ENCODE measurements at regions not wholly inside any gene's neighbourhood (a gene's known extent, or its start where the extent isn't known, plus 50 kb on each side); places are given as distances from the start of the nearest gene placed in this dataset.
"Not testable (repeated sequence)": the region's sequence is repeated elsewhere in the genome, so short reads cannot be mapped to it uniquely, and the experiment has no call there.

DNA sequence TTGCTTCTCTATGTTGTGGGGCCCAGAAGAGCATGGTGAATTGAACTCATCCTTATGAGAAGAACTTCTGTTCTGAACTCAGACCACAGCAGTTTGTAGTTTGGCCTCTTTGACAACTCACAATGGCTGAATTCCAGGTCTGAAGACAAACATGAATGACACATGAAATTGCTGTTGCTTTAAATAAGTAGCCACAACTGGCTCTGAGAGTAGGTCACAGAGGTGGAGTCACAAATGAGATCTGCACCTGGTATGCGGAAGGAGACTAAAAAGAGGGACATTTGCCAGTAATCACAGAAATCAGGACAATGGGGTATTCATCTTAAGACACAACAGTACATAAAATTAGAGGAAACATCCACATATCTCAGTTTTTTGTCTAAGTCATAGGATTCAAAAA is 290.3 kb upstream of the MMADHC start:
- FAIRE-seq (no peak), DNase-seq (ENCODE audit: low spot score) (no peak)

DNA sequence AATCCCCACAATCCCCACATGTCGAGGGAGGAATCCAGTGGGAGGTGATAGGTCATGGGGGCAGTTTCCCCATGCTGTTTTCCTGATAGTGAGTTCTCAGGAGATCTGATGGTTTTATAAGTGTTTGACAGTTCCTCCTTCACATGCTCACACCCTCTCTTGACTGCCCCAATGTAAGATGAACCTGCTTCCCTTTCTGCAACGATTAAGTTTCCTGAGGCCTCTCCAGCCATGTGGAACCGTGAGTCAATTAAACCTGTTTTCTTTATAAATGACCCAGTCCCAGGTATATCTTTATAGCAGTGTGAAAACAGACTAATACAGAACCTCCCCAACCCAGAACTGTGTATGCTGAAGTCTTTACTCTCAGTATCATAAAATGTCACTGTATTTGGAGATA is 289.5 kb upstream of the MMADHC start:
- FAIRE-seq (no peak), DNase-seq (ENCODE audit: low spot score) (no peak)

DNA sequence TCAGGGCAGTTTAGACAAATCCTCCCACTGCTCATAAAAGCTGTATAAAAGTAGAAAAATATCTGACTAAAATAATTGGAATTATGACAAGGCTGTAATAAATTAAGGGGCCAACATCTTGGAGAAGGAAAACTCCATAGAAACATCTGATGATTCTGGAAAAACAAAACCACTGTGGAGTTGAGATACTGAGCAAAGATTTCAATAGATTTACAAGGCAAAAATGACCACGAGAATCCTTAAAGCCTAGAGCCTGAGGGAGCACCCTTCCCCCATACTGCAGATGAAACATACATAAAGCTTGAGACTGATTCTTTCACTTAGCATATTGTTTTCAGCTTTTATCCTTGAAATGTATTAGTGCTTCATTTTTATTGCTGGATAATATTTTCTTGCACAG is 286.4 kb upstream of the MMADHC start:
- no peak for DNase-seq (ENCODE audit: low spot score)

DNA sequence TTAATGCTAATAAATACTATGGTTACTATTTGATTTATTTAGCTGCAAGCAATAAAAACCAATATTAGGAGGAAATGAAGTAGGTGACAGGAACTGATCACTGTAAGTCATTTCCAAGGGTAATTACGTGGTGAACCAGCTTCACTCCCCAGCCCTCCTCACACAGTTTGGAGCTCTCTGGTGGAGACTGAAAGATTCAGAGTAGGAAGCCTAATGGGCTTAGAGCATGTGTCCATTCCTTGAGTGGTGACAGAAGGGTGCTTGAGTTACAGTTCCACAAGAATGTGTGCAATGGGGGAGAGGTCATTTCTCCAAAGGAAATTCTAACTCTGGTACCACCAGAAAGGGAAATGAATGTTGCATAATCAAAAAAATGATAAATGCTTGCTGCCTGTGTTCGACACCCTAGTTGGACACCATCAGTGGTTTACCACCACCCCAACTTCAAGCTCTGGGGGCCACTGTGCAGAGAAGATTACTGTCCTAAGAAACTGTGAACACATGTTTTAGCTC is 285.1 kb upstream of the MMADHC start:
- FAIRE-seq (no peak), DNase-seq (ENCODE audit: low spot score) (no peak)

More for the DNA sequence above, 286.4 kb upstream of the MMADHC start:
- no peak for FAIRE-seq

DNA sequence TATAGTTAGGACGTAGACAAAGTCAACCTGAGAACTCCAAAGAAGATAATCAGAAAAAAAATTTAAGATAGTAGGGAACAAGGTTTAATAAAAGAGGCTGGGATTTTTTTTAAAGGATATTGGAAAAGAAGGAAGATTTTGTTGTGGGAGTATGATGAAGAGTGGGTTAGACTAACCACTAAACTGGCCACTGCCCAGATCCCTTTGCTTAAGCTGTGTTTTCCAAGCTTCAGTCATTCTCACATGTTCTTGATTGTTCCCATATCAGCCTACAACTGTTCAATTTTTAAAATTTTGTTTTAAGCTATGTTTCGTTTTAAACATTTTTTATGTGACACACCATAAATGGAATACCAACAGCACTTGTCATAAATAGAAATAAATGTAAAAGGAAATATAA is 284.5 kb upstream of the MMADHC start:
- no peak for DNase-seq (ENCODE audit: low spot score)
- FAIRE-seq = no peak

DNA sequence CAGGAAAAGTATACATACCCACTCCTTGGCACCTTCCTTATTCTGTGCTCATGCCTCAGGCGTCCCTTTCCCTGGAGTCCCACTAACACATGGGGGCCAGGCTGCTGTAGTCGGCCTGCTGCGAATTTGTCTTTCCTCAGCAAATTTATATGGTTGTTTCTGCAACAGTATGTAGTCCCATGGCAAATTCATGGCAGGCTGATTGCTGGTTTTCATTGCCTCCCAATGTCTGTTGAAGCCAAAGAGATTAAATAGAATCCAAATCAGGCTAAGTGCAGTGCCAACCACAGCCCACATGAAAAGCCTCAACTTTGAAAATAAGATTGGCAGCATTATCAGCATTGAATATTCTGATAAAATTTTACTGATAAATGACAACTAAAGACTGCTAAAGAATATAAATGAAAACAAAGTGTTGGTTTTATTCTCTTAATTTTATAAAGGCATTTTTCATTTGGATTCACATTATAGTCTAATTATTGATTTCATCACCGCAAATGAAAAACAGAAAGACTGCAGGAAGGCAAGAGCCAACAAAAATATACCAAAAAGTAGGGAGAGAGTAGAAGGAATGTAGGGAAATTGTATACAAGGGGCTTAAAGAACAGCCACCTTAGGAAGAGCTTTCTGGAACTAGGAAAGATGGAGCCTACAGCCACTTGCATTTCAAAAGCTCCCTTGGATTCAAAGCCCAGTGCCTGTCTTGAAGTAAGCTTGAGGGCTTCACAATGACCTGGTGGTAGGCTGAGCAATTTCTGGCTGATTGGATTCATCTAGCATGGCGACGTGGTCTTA is 283.7 kb upstream of the MMADHC start:
- no peak for FAIRE-seq
- DNase-seq (ENCODE audit: low spot score) = no peak

DNA sequence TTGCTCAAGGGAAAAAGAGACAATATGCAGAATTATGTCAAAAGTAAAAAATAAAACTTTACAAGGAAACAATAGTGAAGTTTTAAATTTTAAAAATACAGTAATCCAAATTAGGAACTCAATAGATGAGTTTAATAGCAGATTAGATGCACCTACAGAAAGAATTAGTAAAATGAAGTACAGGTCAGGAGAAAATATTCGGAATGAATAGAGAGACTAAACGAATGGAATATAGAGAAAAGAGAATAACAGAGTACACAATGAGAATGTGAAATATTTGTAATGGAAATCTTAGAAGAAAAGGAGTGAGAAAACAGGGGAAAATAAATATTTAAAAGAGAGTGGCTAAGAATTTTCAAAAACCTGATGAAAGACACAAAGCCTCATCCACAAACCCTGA is 275.7 kb upstream of the MMADHC start:
- FAIRE-seq (no peak), DNase-seq (ENCODE audit: low spot score) (no peak)

DNA sequence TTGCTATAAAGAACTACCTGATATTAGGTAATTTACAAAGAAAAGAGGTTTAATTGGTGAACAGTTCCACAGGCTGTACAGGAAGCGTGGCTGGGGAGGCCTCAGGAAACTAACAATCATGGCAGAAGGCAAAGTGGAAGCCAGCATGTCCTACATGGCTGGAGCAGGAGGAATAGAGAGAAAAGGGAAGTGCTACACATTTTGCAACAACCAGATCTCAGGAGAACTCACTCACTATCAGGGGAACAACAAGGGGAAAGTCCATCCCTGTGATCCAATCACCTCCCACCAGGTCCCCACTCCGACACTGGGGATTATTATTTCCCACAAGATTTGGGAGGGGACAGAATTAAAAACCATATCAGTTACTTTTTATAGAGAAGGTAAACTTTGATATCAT is 273.5 kb upstream of the MMADHC start:
- no peak for FAIRE-seq
- DNase-seq (ENCODE audit: low spot score) = no peak

DNA sequence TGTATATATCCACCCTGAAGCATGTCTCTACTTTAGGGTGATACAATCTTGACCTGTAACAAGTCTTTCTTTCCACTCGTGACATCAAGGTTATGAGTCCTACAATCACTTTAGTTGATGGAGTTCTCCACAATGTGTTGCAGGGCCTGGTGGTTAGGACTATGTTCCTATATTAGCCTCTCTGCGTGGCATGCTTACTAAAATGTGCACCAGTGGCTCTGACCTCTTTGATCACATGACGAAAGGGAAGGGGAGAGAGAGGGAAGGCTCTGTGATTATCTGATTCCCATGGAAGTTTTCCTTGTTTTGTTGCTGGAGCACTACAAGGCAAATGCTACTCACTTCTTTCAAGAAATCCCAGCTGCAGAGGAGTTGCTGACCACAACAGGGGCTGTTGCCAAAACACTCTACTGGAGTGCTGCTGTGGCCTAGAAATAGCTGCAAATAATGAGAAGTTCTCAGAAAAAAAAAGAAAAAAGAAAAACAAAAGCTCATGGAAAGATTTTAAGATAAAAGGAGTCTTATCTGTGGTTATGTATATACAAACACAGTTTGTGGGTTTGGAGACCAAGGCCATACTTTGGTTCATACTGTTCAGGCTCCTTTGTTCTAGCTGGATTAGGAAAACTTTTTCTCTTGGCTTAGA is 272.8 kb upstream of the MMADHC start:
- FAIRE-seq (no peak), DNase-seq (ENCODE audit: low spot score) (no peak)

DNA sequence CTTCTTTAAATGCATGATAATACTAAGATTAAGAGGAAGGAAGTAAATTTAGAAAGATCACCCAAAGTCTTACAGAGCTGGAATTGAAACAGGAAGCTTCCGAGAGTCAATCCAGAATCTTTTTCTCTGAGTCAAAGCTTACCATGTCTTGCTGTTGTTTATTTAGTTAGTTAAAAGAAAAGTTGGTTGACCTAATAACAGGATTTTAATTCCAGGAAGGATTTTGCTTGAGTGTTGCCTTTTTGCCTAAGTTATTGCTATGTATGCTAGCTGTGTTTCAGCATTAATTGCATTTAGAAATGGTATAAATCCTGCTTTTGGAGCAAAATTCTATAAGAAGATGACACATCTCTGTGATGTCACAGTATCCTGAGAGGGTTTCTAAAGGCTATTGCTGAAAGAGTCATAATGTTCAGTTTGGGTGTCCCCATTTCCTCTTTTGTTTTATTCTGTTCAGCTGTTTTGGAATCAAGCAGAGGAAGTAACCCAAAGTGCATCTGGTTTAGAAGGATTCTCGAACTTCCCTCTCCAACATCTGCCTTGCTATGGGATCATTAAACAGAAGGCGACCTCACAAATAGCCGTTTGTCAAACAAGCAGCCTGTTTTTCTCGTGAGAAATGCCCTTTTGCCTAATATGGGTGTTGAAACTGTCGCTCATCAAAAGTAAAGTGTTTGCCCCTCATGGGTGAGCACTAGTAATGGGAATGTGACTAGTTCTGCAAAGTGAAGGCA is 271.5 kb upstream of the MMADHC start:
- FAIRE-seq (no peak), DNase-seq (ENCODE audit: low spot score) (no peak)

DNA sequence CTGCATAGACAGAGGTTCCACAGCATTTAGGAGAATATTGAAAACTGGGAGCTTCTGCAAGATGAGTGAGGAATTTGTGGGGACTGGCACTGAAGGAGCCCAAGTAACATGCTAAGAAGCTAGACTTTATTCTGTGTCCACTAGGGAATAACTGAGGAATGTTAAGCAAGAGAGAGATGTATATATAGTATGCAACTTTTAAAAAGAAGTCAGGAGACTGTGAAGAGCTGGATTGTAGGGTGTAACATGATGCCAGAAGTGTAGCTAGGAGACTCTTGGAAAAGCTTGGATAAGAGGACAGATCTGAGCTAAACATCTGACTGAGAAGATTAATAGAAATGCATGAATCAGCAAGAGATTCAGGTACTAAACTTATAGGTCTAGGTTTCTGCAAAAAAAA is 270.6 kb upstream of the MMADHC start:
- FAIRE-seq (no peak), DNase-seq (ENCODE audit: low spot score) (no peak)

DNA sequence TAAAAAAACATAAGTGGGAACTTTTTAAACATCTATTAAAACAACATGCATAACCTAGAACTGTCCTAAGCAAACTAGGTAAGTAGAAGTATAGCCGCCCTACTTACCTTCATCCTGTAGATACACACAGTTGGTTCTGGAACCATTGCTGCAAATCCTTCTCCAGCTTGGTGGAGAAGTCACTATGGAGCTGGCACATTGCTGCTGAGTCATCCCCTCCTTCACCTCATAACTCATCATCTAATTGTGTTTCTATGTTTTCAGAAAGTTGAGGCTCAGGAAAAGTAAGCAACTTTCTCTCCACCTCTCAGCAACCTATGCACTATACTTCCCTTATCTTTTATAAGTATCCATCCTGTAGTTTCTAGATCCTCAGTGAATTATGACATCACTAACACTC is 269.8 kb upstream of the MMADHC start:
- DNase-seq (ENCODE audit: low spot score) = no peak
- FAIRE-seq = no peak

DNA sequence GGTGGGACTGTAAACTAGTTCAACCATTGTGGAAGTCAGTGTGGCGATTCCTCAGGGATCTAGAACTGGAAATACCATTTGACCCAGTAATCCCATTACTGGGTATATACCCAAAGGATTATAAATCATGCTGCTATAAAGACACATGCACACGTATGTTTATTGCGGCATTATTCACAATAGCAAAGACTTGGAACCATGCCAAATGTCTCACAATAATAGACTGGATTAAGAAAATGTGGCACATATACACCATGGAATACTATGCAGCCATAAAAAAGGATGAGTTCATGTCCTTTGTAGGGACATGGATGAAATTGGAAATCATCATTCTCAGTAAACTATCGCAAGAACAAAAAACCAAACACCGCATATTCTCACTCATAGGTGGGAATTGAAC is 268.3 kb upstream of the MMADHC start:
- not testable (repeated sequence) for DNase-seq (ENCODE audit: low spot score); FAIRE-seq

DNA sequence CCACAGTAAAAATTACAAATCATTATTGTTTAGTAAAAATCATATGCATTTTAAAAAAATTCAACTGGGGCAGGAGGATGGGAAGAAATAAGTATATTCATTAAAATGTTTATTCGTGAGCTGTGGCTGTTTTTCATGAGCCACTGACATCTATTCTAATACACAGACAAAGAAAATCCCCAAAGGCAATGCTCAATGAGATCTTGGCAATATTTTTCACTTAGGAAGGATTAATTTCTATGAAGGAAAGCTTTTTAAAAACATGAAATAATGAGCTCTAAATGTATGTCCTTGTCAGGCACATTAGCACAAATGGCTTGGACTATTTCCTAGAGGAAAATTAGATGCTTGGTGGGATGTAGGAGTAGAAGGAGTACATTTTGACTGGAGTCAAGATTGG is 262.0 kb upstream of the MMADHC start:
- FAIRE-seq (no peak), DNase-seq (ENCODE audit: low spot score) (no peak)

DNA sequence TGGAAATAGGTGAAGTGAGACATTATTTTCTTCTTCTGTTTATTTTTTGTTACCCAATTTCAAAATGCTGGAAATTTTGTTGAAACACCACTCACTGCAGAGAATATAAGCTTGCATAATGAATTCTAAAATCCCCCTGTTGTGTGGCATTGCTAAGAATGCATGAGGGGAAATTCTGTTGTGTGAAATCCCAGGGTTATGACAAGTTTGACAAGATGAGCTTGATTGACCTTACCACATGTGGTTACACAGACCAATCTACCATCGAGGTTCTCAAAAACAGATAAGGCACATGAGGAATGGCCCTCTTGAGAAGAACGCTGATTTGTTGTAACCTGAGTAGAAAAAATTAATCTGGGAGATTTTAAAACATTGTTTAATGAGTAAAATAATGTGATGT is 261.6 kb upstream of the MMADHC start:
- FAIRE-seq = no peak

DNA sequence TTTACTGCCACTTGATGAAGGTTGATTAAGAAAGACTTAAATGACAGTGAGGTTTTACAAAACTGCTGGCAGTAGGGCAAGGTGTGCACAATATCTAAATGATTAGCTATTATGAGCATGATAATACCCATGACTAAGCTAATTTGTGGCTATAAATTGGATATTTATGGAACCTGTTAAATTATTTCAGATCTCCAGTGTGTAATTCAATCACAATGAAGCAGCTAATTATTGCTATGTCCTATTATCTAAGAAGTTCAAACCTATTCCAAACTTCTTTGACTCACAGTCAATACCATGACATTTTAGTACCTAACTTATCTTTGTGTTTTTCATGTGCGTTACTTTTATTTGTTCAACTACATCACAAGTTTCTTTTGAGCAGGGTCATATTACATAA is 253.8 kb upstream of the MMADHC start:
- FAIRE-seq = no peak

More for the DNA sequence above, 261.6 kb upstream of the MMADHC start:
- no peak for DNase-seq (ENCODE audit: low spot score)

DNA sequence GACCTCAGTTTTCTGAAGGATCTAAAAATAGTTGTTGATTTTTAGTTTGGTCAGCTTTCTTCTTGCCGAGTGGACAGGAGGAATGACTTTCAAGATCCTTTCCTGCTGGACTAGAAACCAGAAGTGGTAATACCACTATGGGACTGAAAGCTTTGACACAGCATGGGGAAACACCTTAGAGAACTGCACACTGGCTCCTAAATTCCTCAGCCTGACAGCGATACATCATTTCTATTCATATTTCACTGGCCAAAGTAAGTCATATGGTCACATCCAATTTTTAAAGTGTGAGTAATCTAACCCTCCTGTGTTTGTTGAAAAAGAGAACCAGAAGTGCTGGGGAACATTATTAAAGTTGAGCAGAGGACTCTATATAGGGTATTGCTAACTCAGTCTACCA is 244.7 kb upstream of the MMADHC start:
- DNase-seq (ENCODE audit: low spot score) (no peak), FAIRE-seq (no peak)

More for the DNA sequence above, 253.8 kb upstream of the MMADHC start:
- DNase-seq (ENCODE audit: low spot score) = no peak

DNA sequence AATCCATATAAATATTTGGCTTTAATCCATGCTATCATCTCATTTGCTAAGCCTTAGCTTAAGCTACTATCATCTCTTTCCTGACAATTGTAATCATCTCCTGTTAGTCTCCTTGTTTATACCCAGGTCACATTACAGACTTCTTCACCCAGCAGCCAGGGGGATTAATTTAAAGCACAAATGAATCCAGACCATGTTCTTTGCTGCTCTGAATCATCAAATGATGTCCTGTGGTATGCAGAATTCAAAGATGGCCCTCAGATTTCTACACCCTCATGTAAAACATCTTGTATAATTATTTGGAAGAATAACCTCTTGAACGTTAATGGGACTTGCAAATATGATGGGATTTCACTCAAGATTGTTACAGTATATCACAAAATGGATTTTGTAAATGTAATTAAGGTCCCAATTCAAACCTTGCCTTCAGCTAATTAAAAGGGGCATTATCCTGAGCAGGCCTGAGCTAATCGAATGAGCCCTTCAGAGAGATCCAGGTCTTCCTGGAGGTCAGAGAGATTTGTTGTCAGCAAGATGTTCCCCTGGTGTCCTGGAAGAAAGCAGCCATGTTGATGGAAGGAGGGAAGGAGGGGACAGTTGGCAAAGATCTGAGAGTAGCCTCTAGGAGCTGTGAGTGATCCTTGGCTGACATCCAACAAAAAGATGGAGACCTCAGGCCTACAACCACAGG is 241.1 kb upstream of the MMADHC start:
- FAIRE-seq (no peak), DNase-seq (ENCODE audit: low spot score) (no peak)

DNA sequence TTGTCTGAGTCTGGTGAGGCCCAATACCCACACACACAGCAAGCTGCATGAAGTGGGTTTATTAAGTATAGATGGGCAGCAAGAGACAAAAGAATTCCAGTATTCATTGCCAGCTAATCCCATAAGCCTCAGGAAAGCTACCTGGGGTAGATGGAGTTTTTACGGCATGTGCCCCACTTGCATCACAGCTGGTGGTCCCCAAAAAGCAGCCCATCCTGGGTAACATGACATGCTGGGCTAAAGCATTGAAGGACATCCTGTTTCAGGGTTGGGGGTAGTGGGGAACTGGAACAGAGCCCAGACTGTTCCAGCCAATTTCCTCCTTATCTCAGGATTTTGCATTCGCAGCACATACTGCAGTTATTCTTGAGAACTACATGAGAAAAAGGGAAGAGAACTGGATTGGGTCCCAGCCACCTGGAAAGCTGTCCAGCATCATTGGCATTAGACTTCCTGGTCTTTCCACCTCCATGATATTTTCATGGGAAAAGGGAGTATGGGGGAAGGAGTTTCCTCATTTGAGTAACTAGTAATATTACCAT is 240.1 kb upstream of the MMADHC start:
- no peak for FAIRE-seq

DNA sequence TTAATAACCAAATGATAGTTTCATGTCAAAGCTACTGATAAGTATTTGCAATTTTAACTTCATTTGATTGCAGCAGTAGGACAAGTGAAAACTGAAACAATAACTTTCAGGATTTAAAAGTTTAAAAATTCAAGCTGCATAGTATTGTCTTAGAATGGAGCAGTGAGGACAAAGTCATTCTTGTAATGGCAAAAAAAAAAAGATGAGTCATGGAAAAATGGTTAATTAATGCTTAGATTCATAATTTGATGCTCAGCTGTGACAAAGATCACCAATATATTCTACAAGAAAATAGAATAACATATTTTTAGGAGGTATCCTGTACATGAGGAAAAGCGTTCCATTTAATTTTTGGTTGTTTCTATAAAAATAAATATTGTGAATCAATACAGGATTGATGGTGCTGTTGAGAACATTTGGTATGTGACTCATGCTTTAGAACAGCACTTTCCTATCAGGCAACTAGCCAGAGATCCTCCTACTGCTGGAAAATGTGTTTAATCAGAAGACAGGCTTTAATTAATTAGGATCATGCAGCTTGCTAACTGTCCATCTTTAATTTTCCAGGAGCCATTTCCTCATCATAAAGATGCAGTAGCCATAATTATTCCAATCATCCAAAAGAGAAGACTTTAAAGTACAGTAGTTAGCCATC is 239.0 kb upstream of the MMADHC start:
- no peak for DNase-seq (ENCODE audit: low spot score)

More for the DNA sequence above, 240.1 kb upstream of the MMADHC start:
- no peak for DNase-seq (ENCODE audit: low spot score)

DNA sequence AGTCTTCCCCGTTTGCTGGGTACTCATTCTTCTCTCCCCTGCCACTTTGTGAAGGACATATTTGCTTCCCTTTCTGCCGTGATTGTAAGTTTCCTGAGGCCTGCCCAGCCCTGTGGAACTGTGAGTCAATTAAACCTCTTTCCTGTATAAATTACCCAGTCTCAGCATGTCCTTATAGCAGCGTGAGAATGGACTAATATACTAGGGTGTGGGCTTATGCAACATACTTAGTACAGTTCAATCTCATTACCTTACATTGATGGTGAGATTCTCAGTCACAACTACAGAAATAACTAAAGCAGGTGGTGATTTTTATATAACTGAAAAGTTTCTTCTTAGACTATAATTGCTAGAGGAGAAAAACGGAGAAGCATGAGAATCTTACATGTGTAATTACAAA is 237.9 kb upstream of the MMADHC start:
- FAIRE-seq (no peak), DNase-seq (ENCODE audit: low spot score) (no peak)

More for the DNA sequence above, 239.0 kb upstream of the MMADHC start:
- FAIRE-seq = no peak
